Liver (tissue), 8 donors: ENCODE measurements at regions not wholly inside any gene's neighbourhood (a gene's known extent, or its start where the extent isn't known, plus 50 kb on each side); places are given as distances from the start of the nearest gene placed in this dataset.
"Not testable (repeated sequence)": the region's sequence is repeated elsewhere in the genome, so short reads cannot be mapped to it uniquely, and the experiment has no call there.

Experiments used
- DNase-seq: peaks from one replicate; pipeline ENCODE4 v3.0.0-alpha.2; 2017; ENCODE audit warnings: low spot score
- H3K27ac ChIP-seq, 2 donors: one replicate each; pipeline ENCODE4 v1.7.0; 2013; ENCODE audit warnings: inconsistent platforms in 2 of 2, low read length in 2 of 2, control low read depth in 1 of 2, low read depth in 1 of 2, mild to moderate bottlenecking in 1 of 2
- H3K27me3 ChIP-seq, 4 donors: one replicate each; pipeline versions ENCODE4 v1.6.1 to v1.7.0; 2013; ENCODE audit warnings: low read length in 3 of 4, inconsistent platforms in 1 of 4, mild to moderate bottlenecking in 1 of 4, moderate library complexity in 1 of 4; ENCODE audit not compliant: control insufficient read depth in 4 of 4, insufficient read depth in 4 of 4
- H3K36me3 ChIP-seq, 4 donors: one replicate each; pipeline versions ENCODE4 v1.6.1 to v1.7.0; 2013; ENCODE audit warnings: low read length in 3 of 4, mild to moderate bottlenecking in 3 of 4, low read depth in 1 of 4, moderate library complexity in 1 of 4; ENCODE audit not compliant: control insufficient read depth in 4 of 4, insufficient read depth in 3 of 4
- H3K4me1 ChIP-seq, 4 donors: one replicate each; pipeline versions ENCODE4 v1.6.1 to v1.7.0; 2013; ENCODE audit warnings: low read length in 3 of 4, mild to moderate bottlenecking in 3 of 4, moderate library complexity in 1 of 4; ENCODE audit not compliant: control insufficient read depth in 4 of 4, insufficient read depth in 4 of 4
- H3K4me3 ChIP-seq, 3 donors: one replicate each; pipeline versions ENCODE4 v1.6.1 to v1.7.0; 2013; ENCODE audit warnings: low read length in 3 of 3, control low read depth in 1 of 3, low read depth in 1 of 3, mild to moderate bottlenecking in 1 of 3
- H3K9ac ChIP-seq, 2 donors: one replicate each; pipeline ENCODE4 v1.7.0; 2013; ENCODE audit warnings: low read length in 2 of 2, mild to moderate bottlenecking in 2 of 2, moderate library complexity in 2 of 2, control low read depth in 1 of 2, low read depth in 1 of 2
- H3K9me3 ChIP-seq, 4 donors: one replicate each; pipeline versions ENCODE4 v1.6.1 to v1.7.0; 2013; ENCODE audit warnings: low read length in 3 of 4; ENCODE audit not compliant: control insufficient read depth in 4 of 4
- EGR1 ChIP-seq, 2 donors: IDR thresholded peaks; 2 replicates each; pipeline ENCODE4 v1.6.1; 2016 to 2018; ENCODE audit warnings: antibody characterized with exemption in 2 of 2, low read depth in 2 of 2
- FOXA1 ChIP-seq: IDR thresholded peaks from 2 replicates; pipeline ENCODE4 v1.6.1; 2016; ENCODE audit warnings: antibody characterized with exemption
- FOXA2 ChIP-seq: IDR thresholded peaks from 2 replicates; pipeline ENCODE4 v1.6.1; 2016; ENCODE audit warnings: antibody characterized with exemption
- GABPA ChIP-seq, 2 donors: IDR thresholded peaks in 1 of 2; conservative IDR thresholded peaks in 1 of 2; 2 replicates each; pipeline ENCODE4 v1.6.1; 2016; ENCODE audit warnings: antibody characterized with exemption in 2 of 2, mild to moderate bottlenecking in 1 of 2, moderate library complexity in 1 of 2
- HNF4A ChIP-seq, 2 donors: conservative IDR thresholded peaks; 2 replicates each; pipeline ENCODE4 v1.6.1; 2016; ENCODE audit warnings: antibody characterized with exemption in 2 of 2, mild to moderate bottlenecking in 2 of 2
- HNF4G ChIP-seq: IDR thresholded peaks from 2 replicates; pipeline ENCODE4 v1.6.1; 2016; ENCODE audit warnings: antibody characterized with exemption
- JUND ChIP-seq, 2 donors: IDR thresholded peaks; 2 replicates each; pipeline ENCODE4 v1.6.1; 2016; ENCODE audit warnings: antibody characterized with exemption in 2 of 2
- NR2F2 ChIP-seq: IDR thresholded peaks from 2 replicates; pipeline ENCODE4 v1.6.1; 2016; ENCODE audit warnings: antibody characterized with exemption
- RAD21 ChIP-seq, 2 donors: IDR thresholded peaks; 2 replicates each; pipeline ENCODE4 v1.6.1; 2016; ENCODE audit warnings: antibody characterized with exemption in 2 of 2, mild to moderate bottlenecking in 2 of 2
- RXRA ChIP-seq, 2 donors: IDR thresholded peaks; 2 replicates each; pipeline ENCODE4 v1.6.1; 2017 to 2018; ENCODE audit warnings: antibody characterized with exemption in 2 of 2, mild to moderate bottlenecking in 1 of 2
- SP1 ChIP-seq: IDR thresholded peaks from 2 replicates; pipeline ENCODE4 v1.6.1; 2018; ENCODE audit warnings: antibody characterized with exemption, mild to moderate bottlenecking
- TAF1 ChIP-seq: conservative IDR thresholded peaks from 2 replicates; pipeline ENCODE4 v1.6.1; 2016; ENCODE audit warnings: antibody characterized with exemption, mild to moderate bottlenecking
- YY1 ChIP-seq: IDR thresholded peaks from 2 replicates; pipeline ENCODE4 v1.6.1; 2016; ENCODE audit warnings: antibody characterized with exemption, mild to moderate bottlenecking
- WGBS: extraction: QIAGEN DNeasy Blood & Tissue Kit; methylation state at CpG from one replicate; pipeline ENCODE4 v1.1.7; 2013; 5-methylcytosine and 5-hydroxymethylcytosine counted together
- TF ChIP-seq, protein P1 (sequence below): IDR thresholded peaks from 2 replicates; pipeline ENCODE4 v1.6.1; 2016; ENCODE audit warnings: antibody characterized with exemption
- TF ChIP-seq, protein P2 (sequence below): IDR thresholded peaks from 2 replicates; pipeline ENCODE4 v1.6.1; 2016; ENCODE audit warnings: antibody characterized with exemption, mild to moderate bottlenecking
- TF ChIP-seq, protein P3 (sequence below): IDR thresholded peaks from 2 replicates; pipeline ENCODE4 v1.6.1; 2016; ENCODE audit warnings: antibody characterized with exemption
- TF ChIP-seq, protein P4 (sequence below): IDR thresholded peaks from 2 replicates; pipeline ENCODE4 v1.6.1; 2016; ENCODE audit warnings: antibody characterized with exemption
- TF ChIP-seq, protein P5 (sequence below): fragments of 150-350 bp; IDR thresholded peaks from 2 replicates; pipeline ENCODE4 v1.5.1; 2017; ENCODE audit warnings: improper control_type of control experiment, low read depth, low read length; ENCODE audit not compliant: missing input control
- donor health status: healthy.
- donor health status: healthy.
- donor health status: healthy.
- donor health status: healthy.
- donor health status: healthy.

DNA sequence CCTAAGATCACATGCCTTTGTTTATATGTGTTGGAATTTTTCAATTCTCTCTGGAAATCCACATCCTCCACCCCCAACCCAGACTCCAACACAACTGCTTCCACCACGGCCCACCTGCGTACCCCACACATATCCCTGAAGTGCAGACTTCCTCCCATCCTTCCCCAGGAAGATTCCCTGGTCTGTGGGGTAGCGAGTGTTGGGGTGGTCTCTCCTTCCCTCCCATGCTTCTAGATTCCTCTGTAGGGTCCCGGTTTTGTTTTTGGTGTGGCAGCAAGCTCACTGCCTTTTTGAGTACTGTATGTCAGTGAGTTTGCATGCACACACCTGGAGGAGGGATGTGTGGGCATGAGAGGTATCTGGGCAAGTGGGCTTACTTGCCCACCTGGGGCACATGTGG, 127.6 kb downstream of the MRPL14 start:
- Histone ChIP-seq H3K4me1 (peaks cover 0 to 9% (median 5%) of the 10 kb centered on the region in 4 donors), H3K36me3 (no peaks in the 10 kb centered on the region), H3K9me3 (no peaks in the 10 kb centered on the region), H3K9ac (no peak overlapping the region), H3K4me3 (no peak overlapping the region), H3K27me3 (no peaks in the 10 kb centered on the region), H3K27ac (no peak overlapping the region)
- 96% methylated on average over 4 of the region's 4 CpGs for WGBS
- TF ChIP-seq RAD21 (IDR thresholded peaks at IDR 0.05) (no peak), FOXA1 (no peak), TAF1 (no peak), JUND (IDR thresholded peaks at IDR 0.05) (no peak), NR2F2 (no peak), HNF4A (conservative IDR thresholded peaks at IDR 0.05) (no peak), FOXA2 (no peak), HNF4G (no peak), YY1 (no peak), RXRA (IDR thresholded peaks at IDR 0.05) (no peak), SP1 (no peak), EGR1 (IDR thresholded peaks at IDR 0.05; ENCODE audit: low read depth in 2 of 2) (no peak), GABPA (IDR thresholded peaks at IDR 0.05 in 1 of 2, conservative IDR thresholded peaks at IDR 0.05 in 1 of 2) (no peak)
- TF ChIP-seq, protein P1, sequence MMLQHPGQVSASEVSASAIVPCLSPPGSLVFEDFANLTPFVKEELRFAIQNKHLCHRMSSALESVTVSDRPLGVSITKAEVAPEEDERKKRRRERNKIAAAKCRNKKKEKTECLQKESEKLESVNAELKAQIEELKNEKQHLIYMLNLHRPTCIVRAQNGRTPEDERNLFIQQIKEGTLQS: no peak
- TF ChIP-seq, protein P2, sequence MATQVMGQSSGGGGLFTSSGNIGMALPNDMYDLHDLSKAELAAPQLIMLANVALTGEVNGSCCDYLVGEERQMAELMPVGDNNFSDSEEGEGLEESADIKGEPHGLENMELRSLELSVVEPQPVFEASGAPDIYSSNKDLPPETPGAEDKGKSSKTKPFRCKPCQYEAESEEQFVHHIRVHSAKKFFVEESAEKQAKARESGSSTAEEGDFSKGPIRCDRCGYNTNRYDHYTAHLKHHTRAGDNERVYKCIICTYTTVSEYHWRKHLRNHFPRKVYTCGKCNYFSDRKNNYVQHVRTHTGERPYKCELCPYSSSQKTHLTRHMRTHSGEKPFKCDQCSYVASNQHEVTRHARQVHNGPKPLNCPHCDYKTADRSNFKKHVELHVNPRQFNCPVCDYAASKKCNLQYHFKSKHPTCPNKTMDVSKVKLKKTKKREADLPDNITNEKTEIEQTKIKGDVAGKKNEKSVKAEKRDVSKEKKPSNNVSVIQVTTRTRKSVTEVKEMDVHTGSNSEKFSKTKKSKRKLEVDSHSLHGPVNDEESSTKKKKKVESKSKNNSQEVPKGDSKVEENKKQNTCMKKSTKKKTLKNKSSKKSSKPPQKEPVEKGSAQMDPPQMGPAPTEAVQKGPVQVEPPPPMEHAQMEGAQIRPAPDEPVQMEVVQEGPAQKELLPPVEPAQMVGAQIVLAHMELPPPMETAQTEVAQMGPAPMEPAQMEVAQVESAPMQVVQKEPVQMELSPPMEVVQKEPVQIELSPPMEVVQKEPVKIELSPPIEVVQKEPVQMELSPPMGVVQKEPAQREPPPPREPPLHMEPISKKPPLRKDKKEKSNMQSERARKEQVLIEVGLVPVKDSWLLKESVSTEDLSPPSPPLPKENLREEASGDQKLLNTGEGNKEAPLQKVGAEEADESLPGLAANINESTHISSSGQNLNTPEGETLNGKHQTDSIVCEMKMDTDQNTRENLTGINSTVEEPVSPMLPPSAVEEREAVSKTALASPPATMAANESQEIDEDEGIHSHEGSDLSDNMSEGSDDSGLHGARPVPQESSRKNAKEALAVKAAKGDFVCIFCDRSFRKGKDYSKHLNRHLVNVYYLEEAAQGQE: no peak
- TF ChIP-seq, protein P3, sequence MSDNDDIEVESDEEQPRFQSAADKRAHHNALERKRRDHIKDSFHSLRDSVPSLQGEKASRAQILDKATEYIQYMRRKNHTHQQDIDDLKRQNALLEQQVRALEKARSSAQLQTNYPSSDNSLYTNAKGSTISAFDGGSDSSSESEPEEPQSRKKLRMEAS: no peak
- TF ChIP-seq, protein P4, sequence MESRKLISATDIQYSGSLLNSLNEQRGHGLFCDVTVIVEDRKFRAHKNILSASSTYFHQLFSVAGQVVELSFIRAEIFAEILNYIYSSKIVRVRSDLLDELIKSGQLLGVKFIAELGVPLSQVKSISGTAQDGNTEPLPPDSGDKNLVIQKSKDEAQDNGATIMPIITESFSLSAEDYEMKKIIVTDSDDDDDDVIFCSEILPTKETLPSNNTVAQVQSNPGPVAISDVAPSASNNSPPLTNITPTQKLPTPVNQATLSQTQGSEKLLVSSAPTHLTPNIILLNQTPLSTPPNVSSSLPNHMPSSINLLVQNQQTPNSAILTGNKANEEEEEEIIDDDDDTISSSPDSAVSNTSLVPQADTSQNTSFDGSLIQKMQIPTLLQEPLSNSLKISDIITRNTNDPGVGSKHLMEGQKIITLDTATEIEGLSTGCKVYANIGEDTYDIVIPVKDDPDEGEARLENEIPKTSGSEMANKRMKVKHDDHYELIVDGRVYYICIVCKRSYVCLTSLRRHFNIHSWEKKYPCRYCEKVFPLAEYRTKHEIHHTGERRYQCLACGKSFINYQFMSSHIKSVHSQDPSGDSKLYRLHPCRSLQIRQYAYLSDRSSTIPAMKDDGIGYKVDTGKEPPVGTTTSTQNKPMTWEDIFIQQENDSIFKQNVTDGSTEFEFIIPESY: no peak
- TF ChIP-seq, protein P5, sequence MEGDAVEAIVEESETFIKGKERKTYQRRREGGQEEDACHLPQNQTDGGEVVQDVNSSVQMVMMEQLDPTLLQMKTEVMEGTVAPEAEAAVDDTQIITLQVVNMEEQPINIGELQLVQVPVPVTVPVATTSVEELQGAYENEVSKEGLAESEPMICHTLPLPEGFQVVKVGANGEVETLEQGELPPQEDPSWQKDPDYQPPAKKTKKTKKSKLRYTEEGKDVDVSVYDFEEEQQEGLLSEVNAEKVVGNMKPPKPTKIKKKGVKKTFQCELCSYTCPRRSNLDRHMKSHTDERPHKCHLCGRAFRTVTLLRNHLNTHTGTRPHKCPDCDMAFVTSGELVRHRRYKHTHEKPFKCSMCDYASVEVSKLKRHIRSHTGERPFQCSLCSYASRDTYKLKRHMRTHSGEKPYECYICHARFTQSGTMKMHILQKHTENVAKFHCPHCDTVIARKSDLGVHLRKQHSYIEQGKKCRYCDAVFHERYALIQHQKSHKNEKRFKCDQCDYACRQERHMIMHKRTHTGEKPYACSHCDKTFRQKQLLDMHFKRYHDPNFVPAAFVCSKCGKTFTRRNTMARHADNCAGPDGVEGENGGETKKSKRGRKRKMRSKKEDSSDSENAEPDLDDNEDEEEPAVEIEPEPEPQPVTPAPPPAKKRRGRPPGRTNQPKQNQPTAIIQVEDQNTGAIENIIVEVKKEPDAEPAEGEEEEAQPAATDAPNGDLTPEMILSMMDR: no peak
- DNase-seq: no peak

DNA sequence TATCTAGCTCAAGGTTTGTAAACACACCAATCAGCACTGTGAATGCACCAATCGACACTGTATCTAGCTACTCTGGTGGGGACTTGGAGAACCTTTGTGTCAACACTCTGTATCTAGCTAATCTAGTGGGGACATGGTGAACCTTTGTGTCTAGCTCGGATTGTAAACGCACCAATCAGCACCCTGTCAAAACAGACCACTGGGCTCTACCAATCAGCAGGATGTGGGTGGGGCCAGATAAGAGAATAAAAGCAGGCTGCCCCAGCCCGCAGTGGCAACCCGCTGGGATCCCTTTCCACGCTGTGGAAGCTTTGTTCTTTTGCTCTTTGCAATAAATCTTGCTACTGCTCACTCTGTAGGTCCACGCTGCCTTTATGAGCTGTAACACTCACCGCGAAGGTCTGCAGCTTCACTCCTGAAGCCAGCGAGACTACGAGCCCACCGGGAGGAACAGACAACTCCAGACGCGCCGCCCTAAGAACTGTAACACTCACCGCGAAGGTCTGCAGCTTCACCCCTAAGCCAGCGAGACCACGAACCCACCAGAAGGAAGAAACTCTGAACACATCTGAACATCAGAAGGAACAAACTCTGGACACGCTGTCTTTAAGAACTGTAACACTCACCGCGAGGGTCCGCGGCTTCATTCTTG, 128.5 kb downstream of the MRPL14 start:
- H3K36me3 ChIP-seq, H3K4me3 ChIP-seq, H3K4me1 ChIP-seq, H3K27me3 ChIP-seq, DNase-seq, H3K9ac ChIP-seq, H3K27ac ChIP-seq, H3K9me3 ChIP-seq: not testable (repeated sequence)
- 92% methylated on average over 24 of the region's 24 CpGs for WGBS

DNA sequence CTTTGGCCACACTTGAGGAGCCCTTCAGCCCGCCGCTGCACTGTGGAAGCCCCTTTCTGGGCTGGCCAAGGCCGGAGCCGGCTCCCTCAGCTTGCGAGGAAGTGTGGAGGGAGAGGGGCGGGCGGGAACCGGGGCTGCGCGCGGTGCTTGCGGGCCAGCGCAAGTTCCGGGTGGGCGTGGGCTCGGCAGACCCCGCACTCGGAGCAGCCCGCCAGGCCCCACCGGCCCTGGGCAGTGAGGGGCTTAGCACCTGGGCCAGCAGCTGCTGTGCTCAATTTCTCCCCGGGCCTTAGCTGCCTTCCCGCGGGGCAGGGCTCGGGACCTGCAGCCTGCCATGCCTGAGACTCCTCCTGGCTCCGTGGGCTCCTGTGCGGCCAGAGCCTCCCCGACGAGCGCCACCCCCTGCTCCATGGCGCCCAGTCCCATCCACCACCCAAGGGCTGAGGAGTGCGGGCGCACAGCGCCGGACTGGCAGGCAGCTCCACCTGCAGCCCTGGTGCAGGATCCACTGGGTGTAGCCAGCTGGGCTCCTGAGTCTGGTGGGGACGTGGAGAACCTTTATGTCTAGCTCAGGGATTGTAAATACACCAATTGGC, 129.2 kb downstream of the MRPL14 start:
- H3K36me3 ChIP-seq, DNase-seq, H3K27ac ChIP-seq, H3K9ac ChIP-seq, H3K9me3 ChIP-seq, H3K4me3 ChIP-seq, H3K27me3 ChIP-seq: not testable (repeated sequence)
- H3K4me1 ChIP-seq: peaks cover 0 to 11% (median 8%) of the 10 kb centered on the region in 4 donors
- 96% methylated on average over 35 of the region's 35 CpGs for WGBS
